H9 (cell line): ENCODE measurements at regions not wholly inside any gene's neighbourhood (a gene's known extent, or its start where the extent isn't known, plus 50 kb on each side); places are given as distances from the start of the nearest gene placed in this dataset.

Source experiments
- DNase-seq: peaks from one replicate; pipeline ENCODE4 v3.0.0-alpha.2; 2017
- H2AFZ ChIP-seq: one replicate; pipeline ENCODE4 v1.6.1; 2013; ENCODE audit warnings: mild to moderate bottlenecking, low read length, control low read depth, moderate library complexity
- H2AK5ac ChIP-seq: 2 replicates; pipeline ENCODE4 v1.6.1; 2013; ENCODE audit warnings: low read length, control low read depth, mixed read lengths; ENCODE audit not compliant: insufficient read length
- H2BK120ac ChIP-seq: one replicate; pipeline ENCODE4 v1.6.1; 2013; ENCODE audit warnings: low read depth, mild to moderate bottlenecking, low read length, control low read depth, inconsistent platforms; ENCODE audit not compliant: poor library complexity, severe bottlenecking
- H2BK12ac ChIP-seq: 2 replicates; pipeline ENCODE4 v1.6.1; 2013; ENCODE audit warnings: low read length, control low read depth, mixed read lengths, low read depth; ENCODE audit not compliant: insufficient read length
- H2BK15ac ChIP-seq: 2 replicates; pipeline ENCODE4 v1.6.1; 2013; ENCODE audit warnings: low read depth, low read length, control low read depth
- H2BK20ac ChIP-seq: one replicate; pipeline ENCODE4 v1.6.1; 2013; ENCODE audit warnings: low read depth, mild to moderate bottlenecking, low read length, control low read depth, inconsistent platforms; ENCODE audit not compliant: poor library complexity, severe bottlenecking
- H2BK5ac ChIP-seq: 2 replicates; pipeline ENCODE4 v1.6.1; 2013; ENCODE audit warnings: low read length, control low read depth, mixed read lengths; ENCODE audit not compliant: insufficient read length
- H3K14ac ChIP-seq: 2 replicates; pipeline ENCODE4 v1.6.1; 2013; ENCODE audit warnings: low read length, control low read depth; ENCODE audit not compliant: insufficient read depth
- H3K18ac ChIP-seq: 2 replicates; pipeline ENCODE4 v1.6.1; 2013; ENCODE audit warnings: low read depth, mild to moderate bottlenecking, mixed read lengths, low read length, control low read depth; ENCODE audit not compliant: insufficient read length
- H3K23ac ChIP-seq: 2 replicates; pipeline ENCODE4 v1.6.1; 2013; ENCODE audit warnings: low read length, control low read depth, mixed read lengths, low read depth; ENCODE audit not compliant: insufficient read length
- H3K23me2 ChIP-seq: 2 replicates; pipeline ENCODE4 v1.6.1; 2013; ENCODE audit warnings: low read depth, mild to moderate bottlenecking, mixed read lengths, low read length, control low read depth; ENCODE audit not compliant: insufficient read length, poor library complexity, severe bottlenecking
- H3K27ac ChIP-seq: 2 replicates; pipeline ENCODE4 v1.5.1; 2013; ENCODE audit warnings: low read length, control low read depth, mixed read lengths, low read depth; ENCODE audit not compliant: insufficient read length
- H3K27me3 ChIP-seq: 2 replicates; pipeline ENCODE4 v1.6.1; 2013; ENCODE audit warnings: low read length, control low read depth, inconsistent platforms; ENCODE audit not compliant: insufficient read depth
- H3K4ac ChIP-seq: 2 replicates; pipeline ENCODE4 v1.6.1; 2013; ENCODE audit warnings: low read depth, mild to moderate bottlenecking, control low read depth, inconsistent platforms, low read length, moderate library complexity
- H3K4me1 ChIP-seq: 2 replicates; pipeline ENCODE4 v1.6.1; 2013; ENCODE audit warnings: low read length, control low read depth, inconsistent platforms; ENCODE audit not compliant: insufficient read depth
- H3K4me2 ChIP-seq: 2 replicates; pipeline ENCODE4 v1.6.1; 2013; ENCODE audit warnings: low read length, control low read depth, mixed read lengths; ENCODE audit not compliant: insufficient read length, insufficient read depth
- H3K56ac ChIP-seq: 2 replicates; pipeline ENCODE4 v1.6.1; 2013; ENCODE audit warnings: low read depth, mild to moderate bottlenecking, mixed read lengths, low read length, control low read depth; ENCODE audit not compliant: insufficient read length
- H3K79me1 ChIP-seq: 2 replicates; pipeline ENCODE4 v1.6.1; 2013; ENCODE audit warnings: low read depth, mild to moderate bottlenecking, moderate library complexity, low read length, control low read depth, inconsistent platforms; ENCODE audit not compliant: insufficient read depth, poor library complexity, severe bottlenecking
- H3K79me2 ChIP-seq: 2 replicates; pipeline ENCODE4 v1.6.1; 2013; ENCODE audit warnings: low read length, control low read depth, inconsistent platforms; ENCODE audit not compliant: insufficient read depth
- H3K9ac ChIP-seq: 2 replicates; pipeline ENCODE4 v1.6.1; 2013; ENCODE audit warnings: low read length, control low read depth, mixed read lengths; ENCODE audit not compliant: insufficient read length; ENCODE audit errors: extremely low read depth
- H3K9me3 ChIP-seq: one replicate; pipeline ENCODE4 v1.6.1; 2013; ENCODE audit warnings: low read depth, low read length, inconsistent platforms; ENCODE audit not compliant: control insufficient read depth
- H3T11ph ChIP-seq: one replicate; pipeline ENCODE4 v1.6.1; 2013; ENCODE audit warnings: mild to moderate bottlenecking, low read length, control low read depth, inconsistent platforms
- H4K20me1 ChIP-seq: one replicate; pipeline ENCODE4 v1.6.1; 2013; ENCODE audit not compliant: control insufficient read depth, insufficient read length, insufficient read depth
- H4K5ac ChIP-seq: 2 replicates; pipeline ENCODE4 v1.6.1; 2013; ENCODE audit warnings: low read depth, mild to moderate bottlenecking, mixed read lengths, low read length, control low read depth; ENCODE audit not compliant: insufficient read length
- H4K8ac ChIP-seq: replicated peaks from 2 replicates; pipeline ENCODE4 v1.6.1; 2013; ENCODE audit warnings: low read length, control low read depth, mixed read lengths, low read depth; ENCODE audit not compliant: insufficient read length
- H4K91ac ChIP-seq: 2 replicates; pipeline ENCODE4 v1.6.1; 2013; ENCODE audit warnings: low read depth, mild to moderate bottlenecking, moderate library complexity, mixed read lengths, low read length, control low read depth; ENCODE audit not compliant: insufficient read length
- H3K27ac Mint-ChIP-seq, 3 experiments: 2 replicates in 2 of 3; 3 replicates in 1 of 3; pipeline ENCODE4 v1.8.0; 2020 to 2021; ENCODE audit warnings: mixed read lengths in 3 of 3, mild to moderate bottlenecking in 1 of 3, moderate library complexity in 1 of 3
- H3K27me3 Mint-ChIP-seq: 2 replicates; pipeline ENCODE4 v1.8.0; 2021; ENCODE audit warnings: low read depth, mild to moderate bottlenecking, moderate library complexity, mixed read lengths
- H3K36me3 Mint-ChIP-seq, 3 experiments: 2 replicates in 2 of 3; 3 replicates in 1 of 3; pipeline ENCODE4 v1.8.0; 2020 to 2021; ENCODE audit warnings: low read depth in 3 of 3, mixed read lengths in 3 of 3; ENCODE audit not compliant: insufficient read depth in 1 of 3
- H3K4me1 Mint-ChIP-seq, 2 experiments: 2 replicates each; pipeline ENCODE4 v1.8.0; 2020; ENCODE audit warnings: mixed read lengths in 2 of 2
- H3K4me3 Mint-ChIP-seq, 2 experiments: 2 replicates in 1 of 2; 3 replicates in 1 of 2; pipeline ENCODE4 v1.8.0; 2020 to 2021; ENCODE audit warnings: mild to moderate bottlenecking in 2 of 2, mixed read lengths in 2 of 2, moderate library complexity in 1 of 2
- H3K9me3 Mint-ChIP-seq, 2 experiments: 2 replicates in 1 of 2; 3 replicates in 1 of 2; pipeline ENCODE4 v1.8.0; 2020; ENCODE audit warnings: mild to moderate bottlenecking in 2 of 2, mixed read lengths in 2 of 2, moderate library complexity in 1 of 2
- CTCF ChIP-seq: fragments of 200-600 bp; sonication (generic); conservative IDR thresholded peaks from 3 replicates; pipeline ENCODE4 v1.8.0; 2021; ENCODE audit warnings: antibody characterized with exemption, mild to moderate bottlenecking
- WGBS: extraction: QIAGEN DNeasy Blood & Tissue Kit; methylation state at CpG from one replicate; pipeline ENCODE4 v1.1.7; 2013; ENCODE audit warnings: missing lambda C conversion rate, low lambda C conversion rate, mixed read lengths; ENCODE audit not compliant: insufficient read length; ENCODE audit errors: extremely low coverage; 5-methylcytosine and 5-hydroxymethylcytosine counted together

- H3K36me3 Mint-ChIP-seq: no peaks in the 10 kb centered on the region; a peak in 1 of 7 replicates
- H3K27me3 Mint-ChIP-seq: no peaks in the 10 kb centered on the region
- no peak overlapping the region for H3K9ac ChIP-seq
- H3K4me1 Mint-ChIP-seq: no peaks in the 10 kb centered on the region
- H4K91ac ChIP-seq: no peak overlapping the region
- no peak for DNase-seq
- no peak overlapping the region for H3K27ac Mint-ChIP-seq
- no peak overlapping the region for H3K23ac ChIP-seq
- H3K23me2 ChIP-seq: no peaks in the 10 kb centered on the region
- no peak overlapping the region for H3K18ac ChIP-seq
- no peak overlapping the region for H3K4me3 Mint-ChIP-seq
- no peak overlapping the region for H3T11ph ChIP-seq
- no peak overlapping the region for H2BK20ac ChIP-seq
- no peaks in the 10 kb centered on the region; a peak in 1 of 5 replicates for H3K9me3 Mint-ChIP-seq
- no peak overlapping the region for H2BK15ac ChIP-seq
- H3K56ac ChIP-seq: no peak overlapping the region
- no peak overlapping the region for H3K4me2 ChIP-seq
- TF ChIP-seq CTCF: no peak
- no peaks in the 10 kb centered on the region for H3K79me2 ChIP-seq
- H4K8ac ChIP-seq: no peak overlapping the region
- no peak overlapping the region for H2BK5ac ChIP-seq
- H3K27me3 ChIP-seq: no peaks in the 10 kb centered on the region
- no peaks in the 10 kb centered on the region for H3K9me3 ChIP-seq
- no peaks in the 10 kb centered on the region for H3K4me1 ChIP-seq
- no CpG with 5 or more reads among the region's 1 CpG for WGBS
- no peak overlapping the region for H3K14ac ChIP-seq
- no peak overlapping the region for H2BK12ac ChIP-seq
- no peak overlapping the region for H3K4ac ChIP-seq
- no peak overlapping the region for H3K27ac ChIP-seq
- no peak overlapping the region for H4K5ac ChIP-seq
- H2AK5ac ChIP-seq: no peak overlapping the region
- no peak overlapping the region for H2AFZ ChIP-seq
- H4K20me1 ChIP-seq: no peaks in the 10 kb centered on the region
- H2BK120ac ChIP-seq: no peak overlapping the region
- no peaks in the 10 kb centered on the region for H3K79me1 ChIP-seq
Observed at GRCh38 chr13:78067290-78067689, 148.7 kb upstream of the EDNRB start.
